Muscle layer of colon (tissue), 2 donors: ENCODE measurements at regions not wholly inside any gene's neighbourhood (a gene's known extent, or its start where the extent isn't known, plus 50 kb on each side); places are given as distances from the start of the nearest gene placed in this dataset.

Experiments
- H3K27ac ChIP-seq: one replicate; pipeline ENCODE4 v1.7.0; 2013; ENCODE audit warnings: low read depth, mild to moderate bottlenecking, low read length, moderate library complexity
- H3K27me3 ChIP-seq, 2 donors: one replicate each; pipeline ENCODE4 v1.7.0; 2013; ENCODE audit warnings: low read length in 2 of 2, mild to moderate bottlenecking in 2 of 2; ENCODE audit not compliant: insufficient read depth in 2 of 2, control insufficient read depth in 1 of 2
- H3K36me3 ChIP-seq: one replicate; pipeline ENCODE4 v1.7.0; 2013; ENCODE audit warnings: mild to moderate bottlenecking, low read length; ENCODE audit not compliant: insufficient read depth
- H3K4me1 ChIP-seq: one replicate; pipeline ENCODE4 v1.7.0; 2013; ENCODE audit warnings: mild to moderate bottlenecking, low read length; ENCODE audit not compliant: insufficient read depth
- H3K4me3 ChIP-seq, 2 donors: one replicate each; pipeline ENCODE4 v1.7.0; 2013; ENCODE audit warnings: low read length in 2 of 2, low read depth in 1 of 2, mild to moderate bottlenecking in 1 of 2, moderate library complexity in 1 of 2
- H3K9ac ChIP-seq: one replicate; pipeline ENCODE4 v1.7.0; 2013; ENCODE audit warnings: low read length
- H3K9me3 ChIP-seq: one replicate; pipeline ENCODE4 v1.7.0; 2013; ENCODE audit warnings: mild to moderate bottlenecking, low read length
- donor health status: abdominal sarcoma.
- donor health status: Adenocarcinoma of cecum.

DNA sequence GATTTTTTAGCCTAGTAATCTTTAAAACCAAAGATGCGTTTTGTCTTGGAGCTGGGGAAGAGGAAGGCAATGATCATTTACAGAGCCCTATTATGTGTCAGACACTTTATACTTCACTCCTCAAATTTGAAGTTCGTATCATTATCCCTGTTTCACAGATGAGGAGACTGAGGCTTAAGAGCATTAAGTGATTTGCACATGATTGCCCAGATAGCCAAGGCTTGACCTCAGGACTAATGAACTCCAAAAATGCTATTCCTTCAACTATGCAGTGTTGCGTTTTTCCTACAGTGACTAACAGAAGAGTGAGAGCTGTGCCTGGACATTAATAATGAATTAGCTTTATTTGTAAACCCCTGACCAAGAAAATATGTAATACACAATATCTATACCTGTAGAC lies 136.8 kb upstream of the EEA1 start:
- no peak overlapping the region for H3K4me3 ChIP-seq
- no peaks in the 10 kb centered on the region for H3K27me3 ChIP-seq
- H3K9ac ChIP-seq: no peak overlapping the region

DNA sequence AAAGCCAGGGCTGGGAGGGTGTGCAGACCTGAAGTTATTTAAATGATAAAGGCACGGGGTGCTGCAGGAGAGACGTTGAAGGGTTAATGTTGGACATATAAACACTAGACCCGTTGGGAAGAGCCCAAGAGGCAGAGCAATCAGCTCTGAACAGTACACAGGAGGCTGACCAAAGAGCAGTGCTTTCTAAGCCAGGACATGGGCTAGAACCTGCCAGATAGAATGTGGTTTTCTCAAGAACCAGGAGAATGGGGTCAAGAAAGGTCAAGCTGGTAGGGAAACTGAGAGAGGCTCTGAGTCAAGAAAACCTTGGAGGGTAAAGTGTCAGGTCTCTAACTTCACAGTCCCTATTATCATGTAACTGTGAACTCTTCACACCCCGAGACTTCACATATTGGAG lies 143.2 kb upstream of the EEA1 start:
- H3K9me3 ChIP-seq: no peaks in the 10 kb centered on the region

More for the DNA sequence above, 136.8 kb upstream of the EEA1 start:
- Histone ChIP-seq H3K9me3 (no peaks in the 10 kb centered on the region), H3K27ac (no peak overlapping the region), H3K4me1 (peaks cover 18% of the 10 kb centered on the region), H3K36me3 (no peaks in the 10 kb centered on the region)

DNA sequence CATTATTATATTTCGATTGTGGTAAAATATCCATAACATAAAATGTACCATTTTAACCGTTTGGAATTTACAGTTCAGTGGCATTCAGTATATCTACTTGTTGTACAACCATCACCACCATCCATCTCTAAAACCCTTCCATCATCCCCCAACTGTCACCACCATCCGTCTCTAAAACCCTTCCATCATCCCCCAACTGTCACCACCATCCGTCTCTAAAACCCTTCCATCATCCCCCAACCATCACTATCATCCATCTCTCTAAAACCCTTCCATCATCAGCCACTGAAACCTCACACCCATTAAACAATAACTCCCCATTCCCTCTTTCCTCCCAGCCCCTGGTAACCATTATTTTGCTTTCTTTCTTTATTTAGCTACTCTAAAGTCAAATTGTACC lies 144.2 kb upstream of the EEA1 start:
- no peaks in the 10 kb centered on the region for H3K9me3 ChIP-seq
- H3K27ac ChIP-seq: no peak overlapping the region
- no peak overlapping the region for H3K4me3 ChIP-seq
- no peak overlapping the region for H3K9ac ChIP-seq
- H3K36me3 ChIP-seq: no peaks in the 10 kb centered on the region
- H3K4me1 ChIP-seq: no peaks in the 10 kb centered on the region
- no peaks in the 10 kb centered on the region for H3K27me3 ChIP-seq

More for the DNA sequence above, 143.2 kb upstream of the EEA1 start:
- Histone ChIP-seq H3K4me1 (no peaks in the 10 kb centered on the region), H3K4me3 (no peak overlapping the region), H3K27me3 (no peaks in the 10 kb centered on the region), H3K36me3 (no peaks in the 10 kb centered on the region), H3K9ac (no peak overlapping the region), H3K27ac (no peak overlapping the region)

DNA sequence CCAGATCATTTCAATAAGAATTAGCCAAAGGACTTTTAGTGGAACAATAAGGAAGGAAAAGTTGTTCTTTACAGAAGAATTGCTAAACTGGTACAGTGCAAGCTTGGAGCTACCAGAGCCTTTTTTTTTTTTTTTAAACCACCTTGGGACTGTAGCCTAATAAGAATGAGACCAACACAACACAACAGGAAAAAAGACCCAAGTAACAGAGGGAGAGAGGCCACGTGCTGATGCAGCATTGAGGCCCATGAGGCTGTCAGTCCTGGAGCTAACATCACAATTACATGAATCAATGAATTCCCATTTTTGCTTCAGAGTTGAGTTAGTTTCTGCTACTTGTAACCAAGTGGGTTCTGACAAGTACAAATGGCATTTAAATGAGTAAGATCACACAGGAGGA lies 149.0 kb upstream of the EEA1 start:
- H3K4me3 ChIP-seq: no peak overlapping the region
- no peak overlapping the region for H3K27ac ChIP-seq
- H3K4me1 ChIP-seq: no peaks in the 10 kb centered on the region
- H3K27me3 ChIP-seq: no peaks in the 10 kb centered on the region
- no peaks in the 10 kb centered on the region for H3K36me3 ChIP-seq
- no peak overlapping the region for H3K9ac ChIP-seq
- no peaks in the 10 kb centered on the region for H3K9me3 ChIP-seq

DNA sequence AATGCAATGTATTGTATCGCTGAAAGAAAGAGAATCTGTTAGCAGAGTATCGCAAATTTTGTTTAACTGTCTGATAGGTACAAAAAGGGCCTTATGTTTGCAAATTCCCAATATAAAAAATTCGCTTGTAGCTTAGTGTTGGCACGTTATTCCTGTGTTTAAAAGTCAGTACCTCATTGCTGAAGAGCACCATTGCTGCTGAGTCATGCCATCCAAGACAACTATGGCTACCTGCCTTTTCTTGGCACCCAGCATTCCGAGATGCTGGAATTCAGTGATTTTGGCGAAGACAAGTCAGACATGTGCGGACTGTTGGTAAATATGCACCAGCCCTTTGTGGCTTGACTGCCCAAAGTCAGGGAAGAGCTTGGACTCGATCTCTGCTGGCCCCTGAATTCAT lies 149.5 kb upstream of the EEA1 start:
- no peaks in the 10 kb centered on the region for H3K4me1 ChIP-seq
- H3K4me3 ChIP-seq: no peak overlapping the region
- no peaks in the 10 kb centered on the region for H3K9me3 ChIP-seq
- H3K9ac ChIP-seq: no peak overlapping the region
- no peaks in the 10 kb centered on the region for H3K27me3 ChIP-seq
- no peak overlapping the region for H3K27ac ChIP-seq
- no peaks in the 10 kb centered on the region for H3K36me3 ChIP-seq

DNA sequence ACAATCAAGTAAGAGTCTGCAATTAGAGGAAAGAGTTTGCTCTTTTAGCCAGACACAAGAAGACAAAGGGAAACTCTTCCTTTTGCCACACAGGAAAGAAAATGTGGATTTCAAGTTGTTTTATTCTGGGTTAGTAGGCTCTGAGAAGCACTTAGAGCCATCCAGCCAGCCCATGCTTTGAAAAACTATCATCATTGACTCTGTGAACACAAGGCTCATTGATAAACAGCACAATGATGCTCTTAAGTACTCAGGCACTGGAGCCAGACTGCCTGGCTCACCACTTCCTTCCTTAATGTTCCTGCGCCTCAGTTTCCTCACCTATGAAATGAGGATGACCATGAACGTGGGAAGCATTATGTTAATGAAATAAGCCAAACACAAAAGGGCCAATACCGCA lies 150.2 kb upstream of the EEA1 start:
- H3K4me3 ChIP-seq: no peak overlapping the region
- H3K9ac ChIP-seq: no peak overlapping the region
- no peaks in the 10 kb centered on the region for H3K9me3 ChIP-seq
- no peak overlapping the region for H3K27ac ChIP-seq
- H3K4me1 ChIP-seq: no peaks in the 10 kb centered on the region
- no peaks in the 10 kb centered on the region for H3K36me3 ChIP-seq
- H3K27me3 ChIP-seq: no peaks in the 10 kb centered on the region

DNA sequence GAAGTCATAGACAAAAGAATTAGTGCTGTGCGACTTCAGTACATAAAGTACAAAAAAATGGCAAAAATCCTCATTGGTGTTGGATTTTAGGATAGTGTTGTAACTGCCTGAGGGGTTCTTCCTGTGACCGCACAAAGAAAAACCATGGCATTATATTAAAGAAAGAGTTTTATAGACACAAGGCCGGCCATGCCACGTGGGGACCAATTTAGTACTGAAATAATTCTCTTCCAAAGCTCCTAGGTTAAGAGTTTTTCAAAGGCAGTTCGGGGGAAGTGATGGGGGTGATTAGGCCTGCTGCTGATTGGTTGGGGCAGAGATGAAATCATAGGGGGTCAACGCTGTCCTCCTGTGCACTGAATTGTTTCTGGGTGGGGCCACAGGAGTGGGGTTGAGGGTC lies 150.9 kb upstream of the EEA1 start:
- H3K9me3 ChIP-seq: no peaks in the 10 kb centered on the region
- H3K27me3 ChIP-seq: no peaks in the 10 kb centered on the region
- no peak overlapping the region for H3K27ac ChIP-seq
- H3K9ac ChIP-seq: no peak overlapping the region
- no peak overlapping the region for H3K4me3 ChIP-seq
- no peaks in the 10 kb centered on the region for H3K4me1 ChIP-seq
- no peaks in the 10 kb centered on the region for H3K36me3 ChIP-seq

DNA sequence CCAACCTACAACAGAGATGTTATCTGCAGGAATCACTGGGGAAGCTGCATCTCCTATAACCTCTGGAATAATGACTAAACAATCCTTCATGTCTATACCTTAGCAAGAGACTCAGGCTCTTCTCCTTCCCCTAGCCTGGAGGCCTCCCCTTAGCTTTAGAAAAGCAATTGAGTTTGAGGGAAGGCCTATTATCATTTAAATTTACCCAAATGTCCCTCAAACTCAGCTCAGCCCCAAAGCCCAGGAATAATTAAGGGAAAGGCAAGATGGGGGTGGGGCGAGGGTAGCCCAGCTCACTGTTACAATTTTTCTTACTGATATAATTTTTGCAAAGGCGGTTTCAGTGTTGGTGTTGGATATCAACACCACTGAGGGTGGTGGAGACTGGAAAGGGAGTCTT lies 151.4 kb upstream of the EEA1 start:
- H3K27ac ChIP-seq: no peak overlapping the region
- no peaks in the 10 kb centered on the region for H3K36me3 ChIP-seq
- no peak overlapping the region for H3K4me3 ChIP-seq
- no peak overlapping the region for H3K9ac ChIP-seq
- H3K4me1 ChIP-seq: no peaks in the 10 kb centered on the region
- H3K9me3 ChIP-seq: no peaks in the 10 kb centered on the region
- no peaks in the 10 kb centered on the region for H3K27me3 ChIP-seq

DNA sequence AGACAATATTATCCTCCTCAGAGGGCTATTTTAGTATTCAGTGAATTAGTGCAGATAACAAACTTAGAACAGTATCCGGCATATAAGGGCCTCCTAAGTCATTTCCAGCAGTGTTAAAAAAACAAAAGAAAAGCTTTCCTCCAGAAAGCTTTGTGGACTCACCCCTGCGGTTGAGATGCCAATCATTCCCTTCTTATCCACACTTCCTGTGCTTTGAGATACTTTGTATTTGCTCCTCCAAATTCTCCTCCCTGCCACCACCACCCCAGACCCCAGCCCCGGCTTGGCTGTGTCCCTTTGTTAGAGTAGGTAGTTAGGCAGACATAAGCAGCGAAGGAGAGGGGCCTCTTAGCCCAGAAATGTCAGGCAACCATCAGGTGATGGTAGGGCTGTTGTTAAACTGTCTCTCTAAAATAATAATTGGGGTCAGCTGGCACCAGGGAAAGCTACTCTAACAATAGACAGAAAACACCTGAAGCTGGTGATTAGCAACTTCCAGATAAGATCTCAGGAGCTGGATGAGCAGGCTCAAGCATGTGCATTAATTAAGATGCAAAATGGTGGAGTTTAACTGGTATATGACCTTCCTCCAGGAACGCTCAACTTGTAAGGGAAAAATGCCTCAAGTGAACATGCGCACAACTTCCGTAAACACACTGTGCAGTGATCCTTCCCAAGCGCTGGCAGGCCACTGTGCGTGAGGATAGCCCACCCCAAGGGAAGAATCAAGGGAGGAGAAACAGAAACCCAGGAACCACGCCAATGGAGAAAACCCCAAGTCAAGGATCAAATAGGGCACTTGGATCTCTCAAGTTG lies 152.1 kb upstream of the EEA1 start:
- Histone ChIP-seq H3K27ac (no peak overlapping the region), H3K36me3 (no peaks in the 10 kb centered on the region), H3K27me3 (no peaks in the 10 kb centered on the region), H3K4me1 (no peaks in the 10 kb centered on the region), H3K4me3 (no peak overlapping the region), H3K9ac (no peak overlapping the region), H3K9me3 (no peaks in the 10 kb centered on the region)

DNA sequence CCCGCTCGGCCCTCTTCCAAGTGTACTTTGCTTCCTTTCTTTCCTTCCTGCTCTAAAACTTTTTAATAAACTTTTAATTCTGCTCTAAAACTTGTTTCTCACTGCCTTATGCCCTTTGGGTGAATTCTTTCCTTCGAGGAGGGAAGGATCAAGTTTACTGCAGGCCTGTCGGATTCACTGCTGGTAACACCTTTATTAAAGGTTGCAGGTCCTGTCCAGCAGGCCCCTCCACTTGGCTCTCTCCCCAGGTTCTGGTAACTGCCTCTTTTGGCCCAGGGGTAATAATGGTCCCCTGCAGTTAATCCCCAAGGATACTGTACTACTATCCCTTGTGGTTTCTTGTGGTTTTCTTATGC lies 152.7 kb upstream of the EEA1 start:
- Histone ChIP-seq H3K4me3 (no peak overlapping the region), H3K9me3 (no peaks in the 10 kb centered on the region), H3K27ac (no peak overlapping the region), H3K4me1 (no peaks in the 10 kb centered on the region), H3K36me3 (no peaks in the 10 kb centered on the region), H3K27me3 (no peaks in the 10 kb centered on the region), H3K9ac (no peak overlapping the region)

DNA sequence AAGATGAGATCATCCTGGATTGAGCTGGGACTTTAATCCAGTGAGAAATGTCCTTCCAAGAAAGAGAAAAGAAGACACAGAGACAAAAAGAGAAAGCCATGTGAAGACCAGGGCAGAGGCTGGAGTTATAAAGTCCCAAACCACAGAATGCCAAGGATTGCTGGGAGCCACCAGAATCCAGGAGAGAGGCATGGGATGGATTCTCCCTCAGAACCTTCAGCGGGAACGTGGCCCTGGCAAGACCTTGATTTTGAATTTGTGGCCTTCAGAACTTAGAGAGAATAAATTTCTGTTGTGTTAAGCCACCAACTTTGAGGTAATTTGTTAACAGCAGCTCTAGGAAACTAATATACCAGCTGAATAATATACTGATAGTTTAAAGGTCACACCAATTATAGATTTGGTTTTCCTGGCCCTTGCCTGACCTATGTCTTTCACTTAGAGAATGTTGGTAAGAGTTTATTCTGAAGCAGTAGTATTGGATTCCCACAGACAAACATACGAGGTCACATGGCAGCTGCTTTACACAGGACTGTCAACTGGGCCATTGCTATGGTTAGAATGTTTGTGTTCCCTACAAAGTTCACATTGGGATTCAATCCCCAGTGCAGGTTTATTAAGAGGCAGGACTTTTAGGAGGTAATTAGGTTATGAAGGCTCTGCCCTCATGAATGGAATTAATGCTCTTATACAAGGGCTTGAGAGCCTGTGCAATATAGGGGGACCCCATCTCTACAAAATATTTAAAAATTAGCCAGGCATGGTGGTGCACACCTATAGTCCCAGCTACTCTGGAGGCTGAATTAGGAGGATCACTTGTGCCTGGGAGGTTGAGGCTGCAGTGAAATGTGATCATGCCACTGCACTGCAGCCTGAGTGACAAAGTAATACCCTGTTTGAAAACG lies 156.5 kb upstream of the EEA1 start:
- no peak overlapping the region for H3K9ac ChIP-seq
- H3K4me1 ChIP-seq: no peaks in the 10 kb centered on the region
- H3K27ac ChIP-seq: no peak overlapping the region
- no peaks in the 10 kb centered on the region for H3K9me3 ChIP-seq
- H3K4me3 ChIP-seq: no peak overlapping the region
- no peaks in the 10 kb centered on the region for H3K36me3 ChIP-seq
- no peaks in the 10 kb centered on the region for H3K27me3 ChIP-seq
